Natural killer cell treated with Interleukin-12 subunit alpha and Interleukin-12 subunit beta and Interleukin-15 and Interleukin-18, amount 100 ng/mL, for 72 hours (primary cell): ENCODE measurements at regions not wholly inside any gene's neighbourhood (a gene's known extent, or its start where the extent isn't known, plus 50 kb on each side); places are given as distances from the start of the nearest gene placed in this dataset.
A peak's percentile ranks its signal among the peaks of the same experiment; 100 is the strongest.

Experiments used
- ATAC-seq, 2 donors: fragments of 150-1000 bp; cut with Tn5 transposase in 1 of 2; sonication (Bioruptor Pico), chemical (Tn5 transposase) in 1 of 2; 2 replicates each; pipeline ENCODE4 v1.10.0; 2021
- DNase-seq: peaks from one replicate; pipeline ENCODE4 v3.0.0; 2022; ENCODE audit warnings: low spot score
- H3K27ac Mint-ChIP-seq, 2 donors: 1 replicate in 1 of 2; 2 replicates in 1 of 2; pipeline ENCODE4 v1.8.0; 2022; ENCODE audit warnings: mixed read lengths in 2 of 2, mild to moderate bottlenecking in 1 of 2, moderate library complexity in 1 of 2
- H3K27me3 Mint-ChIP-seq, 2 donors: 1 replicate in 1 of 2; 2 replicates in 1 of 2; pipeline ENCODE4 v1.8.0; 2022; ENCODE audit warnings: mixed read lengths in 2 of 2
- H3K36me3 Mint-ChIP-seq: one replicate; pipeline ENCODE4 v1.8.0; 2022; ENCODE audit warnings: mixed read lengths
- H3K4me1 Mint-ChIP-seq, 2 donors: 1 replicate in 1 of 2; 2 replicates in 1 of 2; pipeline ENCODE4 v1.8.0; 2022; ENCODE audit warnings: low read depth in 2 of 2, mixed read lengths in 2 of 2, mild to moderate bottlenecking in 1 of 2
- H3K4me3 Mint-ChIP-seq: one replicate; pipeline ENCODE4 v1.8.0; 2022; ENCODE audit warnings: mixed read lengths
- H3K9me3 Mint-ChIP-seq: 2 replicates; pipeline ENCODE4 v1.8.0; 2022; ENCODE audit warnings: mixed read lengths

GRCh38 chr5:166963596-166963995 lies 1327.8 kb upstream of the WWC1 start:
- Mint-ChIP-seq H3K9me3 (peaks cover 23% of the 10 kb centered on the region), H3K27me3 (no peaks in the 10 kb centered on the region), H3K27ac (no peak overlapping the region), H3K4me3 (no peak overlapping the region), H3K4me1 (no peaks in the 10 kb centered on the region), H3K36me3 (peaks cover 6% of the 10 kb centered on the region)
- ATAC-seq, result no peak
- no peak for DNase-seq

GRCh38 chr5:166977911-166978422 lies 1313.5 kb upstream of the WWC1 start:
- no peaks in the 10 kb centered on the region for H3K36me3 Mint-ChIP-seq
- no peak for ATAC-seq
- DNase-seq, result no peak
- H3K27ac Mint-ChIP-seq, result no peak overlapping the region
- peaks cover 0 to 5% of the 10 kb centered on the region in 2 donors for H3K4me1 Mint-ChIP-seq
- peaks cover 4% of the 10 kb centered on the region for H3K9me3 Mint-ChIP-seq
- H3K27me3 Mint-ChIP-seq, result peaks cover 8 to 10% of the 10 kb centered on the region in 2 donors
- H3K4me3 Mint-ChIP-seq, result no peak overlapping the region

- no peak for ATAC-seq
- Mint-ChIP-seq H3K27me3 (peaks cover 8 to 10% of the 10 kb centered on the region in 2 donors), H3K36me3 (no peaks in the 10 kb centered on the region), H3K4me1 (peaks cover 0 to 5% of the 10 kb centered on the region in 2 donors), H3K4me3 (peak overlapping the region; percentile 21), H3K9me3 (peaks cover 4% of the 10 kb centered on the region), H3K27ac (no peak overlapping the region)
- DNase-seq, result no peak
These were observed 1312.0 kb upstream of the WWC1 start for GRCh38 chr5:166979307-166979895.

GRCh38 chr5:166980666-166981065 lies 1310.8 kb upstream of the WWC1 start:
- Mint-ChIP-seq H3K9me3 (peaks cover 4% of the 10 kb centered on the region), H3K36me3 (no peaks in the 10 kb centered on the region), H3K27ac (no peak overlapping the region), H3K4me1 (peaks cover 0 to 5% of the 10 kb centered on the region in 2 donors), H3K27me3 (peaks cover 8 to 10% of the 10 kb centered on the region in 2 donors), H3K4me3 (no peak overlapping the region)
- ATAC-seq (no peak), DNase-seq (no peak)

GRCh38 chr5:166982226-166982625 lies 1309.2 kb upstream of the WWC1 start:
- ATAC-seq, result no peak
- no peak overlapping the region for H3K27ac Mint-ChIP-seq

GRCh38 chr5:166991601-166992000 lies 1299.8 kb upstream of the WWC1 start:
- Mint-ChIP-seq H3K9me3 (peaks cover 8% of the 10 kb centered on the region), H3K36me3 (no peaks in the 10 kb centered on the region), H3K27ac (no peak overlapping the region), H3K4me1 (no peaks in the 10 kb centered on the region), H3K27me3 (no peaks in the 10 kb centered on the region), H3K4me3 (no peak overlapping the region)
- ATAC-seq (no peak), DNase-seq (no peak)

More at GRCh38 chr5:166982226-166982625, 1309.2 kb upstream of the WWC1 start:
- Mint-ChIP-seq H3K9me3 (no peaks in the 10 kb centered on the region), H3K4me3 (no peak overlapping the region), H3K36me3 (no peaks in the 10 kb centered on the region), H3K27me3 (peaks cover 7 to 8% of the 10 kb centered on the region in 2 donors), H3K4me1 (peaks cover 0 to 5% of the 10 kb centered on the region in 2 donors)
- no peak for DNase-seq

GRCh38 chr5:166992108-166992507 lies 1299.3 kb upstream of the WWC1 start:
- DNase-seq, result no peak
- no peaks in the 10 kb centered on the region for H3K4me1 Mint-ChIP-seq
- no peak for ATAC-seq
- H3K4me3 Mint-ChIP-seq, result no peak overlapping the region
- peaks cover 8% of the 10 kb centered on the region for H3K9me3 Mint-ChIP-seq
- no peaks in the 10 kb centered on the region for H3K36me3 Mint-ChIP-seq
- H3K27ac Mint-ChIP-seq, result no peak overlapping the region
- no peaks in the 10 kb centered on the region for H3K27me3 Mint-ChIP-seq

GRCh38 chr5:166992874-166993722 lies 1298.3 kb upstream of the WWC1 start:
- no peak overlapping the region for H3K4me3 Mint-ChIP-seq
- DNase-seq (no peak), ATAC-seq (no peak)
- no peaks in the 10 kb centered on the region for H3K4me1 Mint-ChIP-seq
- H3K27me3 Mint-ChIP-seq, result no peaks in the 10 kb centered on the region
- H3K27ac Mint-ChIP-seq, result no peak overlapping the region
- H3K9me3 Mint-ChIP-seq, result peaks cover 11% of the 10 kb centered on the region
- peaks cover 6% of the 10 kb centered on the region for H3K36me3 Mint-ChIP-seq

- ATAC-seq (no peak), DNase-seq (no peak)
- Mint-ChIP-seq H3K9me3 (peaks cover 14% of the 10 kb centered on the region), H3K27me3 (no peaks in the 10 kb centered on the region), H3K4me3 (no peak overlapping the region), H3K4me1 (no peaks in the 10 kb centered on the region), H3K27ac (no peak overlapping the region), H3K36me3 (peaks cover 10% of the 10 kb centered on the region)
These were observed 1297.2 kb upstream of the WWC1 start for GRCh38 chr5:166994226-166994625.

- H3K4me3 Mint-ChIP-seq, result no peak overlapping the region
- no peak overlapping the region for H3K27ac Mint-ChIP-seq
- no peaks in the 10 kb centered on the region for H3K4me1 Mint-ChIP-seq
- ATAC-seq (no peak), DNase-seq (no peak)
- H3K9me3 Mint-ChIP-seq, result peaks cover 9% of the 10 kb centered on the region
- peaks cover 15% of the 10 kb centered on the region for H3K36me3 Mint-ChIP-seq
- H3K27me3 Mint-ChIP-seq, result no peaks in the 10 kb centered on the region
These were observed 1290.2 kb upstream of the WWC1 start for GRCh38 chr5:167001246-167001645.

GRCh38 chr5:167008705-167009104 lies 1282.7 kb upstream of the WWC1 start:
- no peaks in the 10 kb centered on the region for H3K36me3 Mint-ChIP-seq
- H3K9me3 Mint-ChIP-seq, result peaks cover 14% of the 10 kb centered on the region
- ATAC-seq, result no peak
- no peaks in the 10 kb centered on the region for H3K4me1 Mint-ChIP-seq
- H3K27ac Mint-ChIP-seq, result no peak overlapping the region
- no peak overlapping the region for H3K4me3 Mint-ChIP-seq
- no peaks in the 10 kb centered on the region for H3K27me3 Mint-ChIP-seq
- DNase-seq, result no peak

GRCh38 chr5:167011196-167011595 lies 1280.2 kb upstream of the WWC1 start:
- ATAC-seq, result no peak

GRCh38 chr5:167012123-167013034 lies 1279.1 kb upstream of the WWC1 start:
- no peak for DNase-seq
- Mint-ChIP-seq H3K27me3 (no peaks in the 10 kb centered on the region), H3K36me3 (no peaks in the 10 kb centered on the region), H3K9me3 (peaks cover 15% of the 10 kb centered on the region), H3K4me3 (no peak overlapping the region), H3K4me1 (no peaks in the 10 kb centered on the region), H3K27ac (no peak overlapping the region)
- ATAC-seq, result no peak

More at GRCh38 chr5:167011196-167011595, 1280.2 kb upstream of the WWC1 start:
- H3K27me3 Mint-ChIP-seq, result no peaks in the 10 kb centered on the region
- no peaks in the 10 kb centered on the region for H3K4me1 Mint-ChIP-seq
- H3K27ac Mint-ChIP-seq, result no peak overlapping the region
- no peak overlapping the region for H3K4me3 Mint-ChIP-seq
- no peaks in the 10 kb centered on the region for H3K36me3 Mint-ChIP-seq
- no peak for DNase-seq
- H3K9me3 Mint-ChIP-seq, result peaks cover 15% of the 10 kb centered on the region
